ENCODE measurements at regions not wholly inside any gene's neighbourhood (a gene's known extent, or its start where the extent isn't known, plus 50 kb on each side); places are given as distances from the start of the nearest gene placed in this dataset.

- no peak overlapping the region for H3K4me3 Mint-ChIP-seq
- H3K36me3 Mint-ChIP-seq: no peaks in the 10 kb centered on the region
- peak overlapping the region; percentile 19 for H3K27ac Mint-ChIP-seq
- DNase-seq: no peak
- no peaks in the 10 kb centered on the region for H3K9me3 Mint-ChIP-seq
- H3K4me1 Mint-ChIP-seq: peaks cover 12% of the 10 kb centered on the region
- H3K27me3 Mint-ChIP-seq: peaks cover 33% of the 10 kb centered on the region
- CTCF ChIA-PET: interaction anchor here (0.6 kb wide), 1 partner anchor 137 kb away, joined by 3 read pairs; no protein-coding TSS in a partner anchor
Observed at GRCh38 chr6:156648616-156649015, 128.6 kb upstream of the ARID1B start.

- CTCF ChIA-PET: interaction anchor here (0.6 kb wide), 1 partner anchor 138 kb away, joined by 3 read pairs; no protein-coding TSS in a partner anchor
- DNase-seq: no peak
- H3K36me3 Mint-ChIP-seq: no peaks in the 10 kb centered on the region
- peaks cover 33% of the 10 kb centered on the region for H3K27me3 Mint-ChIP-seq
- peaks cover 12% of the 10 kb centered on the region for H3K4me1 Mint-ChIP-seq
- H3K9me3 Mint-ChIP-seq: no peaks in the 10 kb centered on the region
- no peak overlapping the region for H3K27ac Mint-ChIP-seq
- H3K4me3 Mint-ChIP-seq: no peak overlapping the region
Observed at GRCh38 chr6:156647991-156648390, 129.2 kb upstream of the ARID1B start.

GRCh38 chr6:156647140-156647784 lies 129.9 kb upstream of the ARID1B start:
- peaks cover 33% of the 10 kb centered on the region for H3K27me3 Mint-ChIP-seq
- H3K27ac Mint-ChIP-seq: no peak overlapping the region
- no peak for DNase-seq
- H3K9me3 Mint-ChIP-seq: no peaks in the 10 kb centered on the region
- no peaks in the 10 kb centered on the region for H3K36me3 Mint-ChIP-seq
- H3K4me3 Mint-ChIP-seq: no peak overlapping the region
- CTCF ChIA-PET: no interaction called here
- H3K4me1 Mint-ChIP-seq: peaks cover 12% of the 10 kb centered on the region

GRCh38 chr6:156646496-156646895 lies 130.7 kb upstream of the ARID1B start:
- Mint-ChIP-seq H3K4me1 (peaks cover 12% of the 10 kb centered on the region), H3K36me3 (no peaks in the 10 kb centered on the region), H3K9me3 (no peaks in the 10 kb centered on the region), H3K4me3 (no peak overlapping the region), H3K27ac (no peak overlapping the region), H3K27me3 (peaks cover 33% of the 10 kb centered on the region)
- CTCF ChIA-PET: no interaction called here
- no peak for DNase-seq

- no peak for DNase-seq
- H3K9me3 Mint-ChIP-seq: no peaks in the 10 kb centered on the region
- H3K27ac Mint-ChIP-seq: no peak overlapping the region
- peaks cover 33% of the 10 kb centered on the region for H3K27me3 Mint-ChIP-seq
- no peak overlapping the region for H3K4me3 Mint-ChIP-seq
- CTCF ChIA-PET: no interaction called here
- H3K36me3 Mint-ChIP-seq: no peaks in the 10 kb centered on the region
- peaks cover 12% of the 10 kb centered on the region for H3K4me1 Mint-ChIP-seq
Observed at GRCh38 chr6:156645097-156645496, 132.1 kb upstream of the ARID1B start.

- H3K4me3 Mint-ChIP-seq: no peak overlapping the region
- no peak for DNase-seq
- H3K36me3 Mint-ChIP-seq: no peaks in the 10 kb centered on the region
- CTCF ChIA-PET: no interaction called here
- H3K9me3 Mint-ChIP-seq: no peaks in the 10 kb centered on the region
- H3K4me1 Mint-ChIP-seq: peaks cover 16% of the 10 kb centered on the region
- H3K27ac Mint-ChIP-seq: no peak overlapping the region
- no peaks in the 10 kb centered on the region for H3K27me3 Mint-ChIP-seq
Observed at GRCh38 chr6:156639009-156639721, 138.0 kb upstream of the ARID1B start.

- no peak overlapping the region for H3K27ac Mint-ChIP-seq
- CTCF ChIA-PET: no interaction called here
- no peak overlapping the region for H3K4me3 Mint-ChIP-seq
- H3K4me1 Mint-ChIP-seq: peaks cover 20% of the 10 kb centered on the region
- H3K36me3 Mint-ChIP-seq: no peaks in the 10 kb centered on the region
- peaks cover 2% of the 10 kb centered on the region for H3K9me3 Mint-ChIP-seq
- DNase-seq: no peak
- H3K27me3 Mint-ChIP-seq: no peaks in the 10 kb centered on the region
Observed at GRCh38 chr6:156638581-156638980, 138.6 kb upstream of the ARID1B start.

- CTCF ChIA-PET: no interaction called here
- Mint-ChIP-seq H3K27me3 (no peaks in the 10 kb centered on the region), H3K27ac (no peak overlapping the region), H3K36me3 (no peaks in the 10 kb centered on the region), H3K4me3 (no peak overlapping the region), H3K9me3 (peaks cover 2% of the 10 kb centered on the region), H3K4me1 (peaks cover 24% of the 10 kb centered on the region)
- no peak for DNase-seq
Observed at GRCh38 chr6:156634951-156635371, 142.2 kb upstream of the ARID1B start.

GRCh38 chr6:156634048-156634447 lies 143.1 kb upstream of the ARID1B start:
- no peak overlapping the region for H3K4me3 Mint-ChIP-seq
- H3K27ac Mint-ChIP-seq: peak overlapping the region; percentile 68
- H3K36me3 Mint-ChIP-seq: no peaks in the 10 kb centered on the region
- peaks cover 2% of the 10 kb centered on the region for H3K9me3 Mint-ChIP-seq
- CTCF ChIA-PET: no interaction called here
- H3K4me1 Mint-ChIP-seq: peaks cover 24% of the 10 kb centered on the region
- H3K27me3 Mint-ChIP-seq: no peaks in the 10 kb centered on the region
- no peak for DNase-seq

- CTCF ChIA-PET: no interaction called here
- no peaks in the 10 kb centered on the region for H3K36me3 Mint-ChIP-seq
- peaks cover 24% of the 10 kb centered on the region for H3K4me1 Mint-ChIP-seq
- H3K27me3 Mint-ChIP-seq: no peaks in the 10 kb centered on the region
- H3K27ac Mint-ChIP-seq: no peak overlapping the region
- H3K4me3 Mint-ChIP-seq: no peak overlapping the region
- DNase-seq: no peak
- peaks cover 2% of the 10 kb centered on the region for H3K9me3 Mint-ChIP-seq
Observed at GRCh38 chr6:156633291-156633690, 143.9 kb upstream of the ARID1B start.

GRCh38 chr6:156630613-156631302 lies 146.4 kb upstream of the ARID1B start:
- Mint-ChIP-seq H3K27me3 (no peaks in the 10 kb centered on the region), H3K36me3 (no peaks in the 10 kb centered on the region), H3K9me3 (peaks cover 2% of the 10 kb centered on the region), H3K27ac (no peak overlapping the region), H3K4me3 (no peak overlapping the region), H3K4me1 (peaks cover 24% of the 10 kb centered on the region)
- CTCF ChIA-PET: no interaction called here
- no peak for DNase-seq

- CTCF ChIA-PET: no interaction called here
- no peak overlapping the region for H3K4me3 Mint-ChIP-seq
Observed at GRCh38 chr6:156628805-156629204, 148.4 kb upstream of the ARID1B start.

GRCh38 chr6:156627524-156627923 lies 149.7 kb upstream of the ARID1B start:
- DNase-seq: no peak
- Mint-ChIP-seq H3K36me3 (no peaks in the 10 kb centered on the region), H3K27me3 (no peaks in the 10 kb centered on the region), H3K4me1 (no peaks in the 10 kb centered on the region), H3K4me3 (no peak overlapping the region), H3K27ac (no peak overlapping the region), H3K9me3 (no peaks in the 10 kb centered on the region)
- CTCF ChIA-PET: no interaction called here

More at GRCh38 chr6:156628805-156629204, 148.4 kb upstream of the ARID1B start:
- Mint-ChIP-seq H3K36me3 (no peaks in the 10 kb centered on the region), H3K27me3 (no peaks in the 10 kb centered on the region), H3K4me1 (peaks cover 5% of the 10 kb centered on the region), H3K27ac (no peak overlapping the region), H3K9me3 (no peaks in the 10 kb centered on the region)
- no peak for DNase-seq

GRCh38 chr6:156622185-156622584 lies 155.0 kb upstream of the ARID1B start:
- Mint-ChIP-seq H3K27ac (no peak overlapping the region), H3K4me1 (no peaks in the 10 kb centered on the region), H3K36me3 (no peaks in the 10 kb centered on the region), H3K4me3 (no peak overlapping the region), H3K27me3 (peaks cover 8% of the 10 kb centered on the region), H3K9me3 (no peaks in the 10 kb centered on the region)
- CTCF ChIA-PET: no interaction called here
- DNase-seq: no peak

GRCh38 chr6:156620331-156620730 lies 156.8 kb upstream of the ARID1B start:
- Mint-ChIP-seq H3K4me3 (no peak overlapping the region), H3K27ac (no peak overlapping the region), H3K27me3 (peaks cover 8% of the 10 kb centered on the region), H3K36me3 (no peaks in the 10 kb centered on the region), H3K9me3 (peaks cover under 1% of the 10 kb centered on the region), H3K4me1 (no peaks in the 10 kb centered on the region)
- DNase-seq: no peak
- CTCF ChIA-PET: no interaction called here
